SK-N-SH treated with all-trans-retinoic acid at 6 μM for 48 hours (cell line): ENCODE measurements at regions not wholly inside any gene's neighbourhood (a gene's known extent, or its start where the extent isn't known, plus 50 kb on each side); places are given as distances from the start of the nearest gene placed in this dataset.

Experiments
- ATAC-seq: fragments of 200-7000 bp; cut with Tn5 transposase; 3 replicates; pipeline ENCODE4 v1.9.1; 2020; ENCODE audit warnings: mild to moderate bottlenecking, moderate library complexity
- ARNTL ChIP-seq: fragments of 450-650 bp; formaldehyde crosslinking; IDR thresholded peaks from 2 replicates; pipeline ENCODE4 v1.5.0; 2020; ENCODE audit warnings: low read depth, mild to moderate bottlenecking, moderate library complexity, borderline replicate concordance
- BACH2 ChIP-seq: fragments of 250-450 bp; sonication (Bioruptor Pico); IDR thresholded peaks from 2 replicates; pipeline ENCODE4 v1.9.0; 2021; ENCODE audit warnings: mild to moderate bottlenecking, borderline replicate concordance
- CSDC2 ChIP-seq: fragments of 250-450 bp; sonication (Bioruptor Pico); IDR thresholded peaks from 2 replicates; pipeline ENCODE4 v1.5.0; 2020; ENCODE audit warnings: mild to moderate bottlenecking, moderate library complexity
- GLIS3 ChIP-seq: fragments of 250-450 bp; sonication (Bioruptor Pico); IDR thresholded peaks from 2 replicates; pipeline ENCODE4 v1.5.0; 2020; ENCODE audit warnings: mild to moderate bottlenecking, moderate library complexity
- ISL1 ChIP-seq: fragments of 250-450 bp; sonication (Bioruptor Pico); IDR thresholded peaks from 2 replicates; pipeline ENCODE4 v2.1.2; 2022; ENCODE audit warnings: mild to moderate bottlenecking, moderate library complexity
- PPARA ChIP-seq: fragments of 250-450 bp; sonication (Bioruptor Pico); IDR thresholded peaks from 2 replicates; pipeline ENCODE4 v1.5.0; 2020; ENCODE audit warnings: mild to moderate bottlenecking, borderline replicate concordance
- RARB ChIP-seq: fragments of 250-450 bp; sonication (Bioruptor Pico); IDR thresholded peaks from 2 replicates; pipeline ENCODE4 v1.8.0; 2021; ENCODE audit warnings: mild to moderate bottlenecking, moderate library complexity
- SNAI2 ChIP-seq: fragments of 250-450 bp; sonication (Bioruptor Pico); IDR thresholded peaks from 2 replicates; pipeline ENCODE4 v1.5.0; 2020; ENCODE audit warnings: mild to moderate bottlenecking, moderate library complexity
- TCF4 ChIP-seq: fragments of 250-450 bp; sonication (Bioruptor Pico); IDR thresholded peaks from 2 replicates; pipeline ENCODE4 v1.8.0; 2021; ENCODE audit warnings: mild to moderate bottlenecking, moderate library complexity, borderline replicate concordance
- TSHZ2 ChIP-seq: fragments of 250-450 bp; sonication (Bioruptor Pico); IDR thresholded peaks from 2 replicates; pipeline ENCODE4 v1.5.0; 2020; ENCODE audit warnings: mild to moderate bottlenecking, moderate library complexity
- ZFP3 ChIP-seq: fragments of 250-450 bp; sonication (Bioruptor Pico); IDR thresholded peaks from 2 replicates; pipeline ENCODE4 v1.5.0; 2020; ENCODE audit warnings: mild to moderate bottlenecking, moderate library complexity
- ZNF565 ChIP-seq: fragments of 450-650 bp; formaldehyde crosslinking; conservative IDR thresholded peaks from 2 replicates; pipeline ENCODE4 v1.5.0; 2020; ENCODE audit warnings: low read depth, mild to moderate bottlenecking, moderate library complexity
- ZNF70 ChIP-seq: fragments of 450-650 bp; formaldehyde crosslinking; IDR thresholded peaks from 2 replicates; pipeline ENCODE4 v1.5.0; 2020; ENCODE audit warnings: mild to moderate bottlenecking, moderate library complexity
- ZNF8 ChIP-seq: fragments of 450-650 bp; formaldehyde crosslinking; IDR thresholded peaks from 2 replicates; pipeline ENCODE4 v1.5.0; 2020; ENCODE audit warnings: mild to moderate bottlenecking, moderate library complexity
- TF ChIP-seq, protein P1 (sequence below): fragments of 250-450 bp; sonication (Bioruptor Pico); IDR thresholded peaks from 2 replicates; pipeline ENCODE4 v1.8.0; 2020; ENCODE audit warnings: mild to moderate bottlenecking, moderate library complexity, borderline replicate concordance
- TF ChIP-seq, protein P2 (sequence below): fragments of 250-450 bp; sonication (Bioruptor Pico); IDR thresholded peaks from 2 replicates; pipeline ENCODE4 v1.5.1; 2021; ENCODE audit warnings: mild to moderate bottlenecking, moderate library complexity
- TF ChIP-seq, protein P3 (sequence below): fragments of 250-450 bp; sonication (Bioruptor Pico); IDR thresholded peaks from 2 replicates; pipeline ENCODE4 v1.8.0; 2021; ENCODE audit warnings: low read depth, mild to moderate bottlenecking, moderate library complexity, borderline replicate concordance

GRCh38 chr21:28357743-28358142 is 634.9 kb downstream of the LTN1 start:
- ATAC-seq: no peak
- TF ChIP-seq, protein P1, sequence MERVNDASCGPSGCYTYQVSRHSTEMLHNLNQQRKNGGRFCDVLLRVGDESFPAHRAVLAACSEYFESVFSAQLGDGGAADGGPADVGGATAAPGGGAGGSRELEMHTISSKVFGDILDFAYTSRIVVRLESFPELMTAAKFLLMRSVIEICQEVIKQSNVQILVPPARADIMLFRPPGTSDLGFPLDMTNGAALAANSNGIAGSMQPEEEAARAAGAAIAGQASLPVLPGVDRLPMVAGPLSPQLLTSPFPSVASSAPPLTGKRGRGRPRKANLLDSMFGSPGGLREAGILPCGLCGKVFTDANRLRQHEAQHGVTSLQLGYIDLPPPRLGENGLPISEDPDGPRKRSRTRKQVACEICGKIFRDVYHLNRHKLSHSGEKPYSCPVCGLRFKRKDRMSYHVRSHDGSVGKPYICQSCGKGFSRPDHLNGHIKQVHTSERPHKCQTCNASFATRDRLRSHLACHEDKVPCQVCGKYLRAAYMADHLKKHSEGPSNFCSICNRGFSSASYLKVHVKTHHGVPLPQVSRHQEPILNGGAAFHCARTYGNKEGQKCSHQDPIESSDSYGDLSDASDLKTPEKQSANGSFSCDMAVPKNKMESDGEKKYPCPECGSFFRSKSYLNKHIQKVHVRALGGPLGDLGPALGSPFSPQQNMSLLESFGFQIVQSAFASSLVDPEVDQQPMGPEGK (CRISPR knock-in tag): no peak
- TF ChIP-seq ISL1 (CRISPR knock-in tag) (no peak), SNAI2 (CRISPR knock-in tag) (no peak), RARB (CRISPR knock-in tag) (no peak), BACH2 (CRISPR knock-in tag) (no peak), ARNTL (no peak), TSHZ2 (CRISPR knock-in tag) (no peak), ZFP3 (CRISPR knock-in tag) (no peak), CSDC2 (CRISPR knock-in tag) (no peak), ZNF70 (CRISPR knock-in tag) (no peak), GLIS3 (CRISPR knock-in tag) (no peak)
- TF ChIP-seq, protein P2, sequence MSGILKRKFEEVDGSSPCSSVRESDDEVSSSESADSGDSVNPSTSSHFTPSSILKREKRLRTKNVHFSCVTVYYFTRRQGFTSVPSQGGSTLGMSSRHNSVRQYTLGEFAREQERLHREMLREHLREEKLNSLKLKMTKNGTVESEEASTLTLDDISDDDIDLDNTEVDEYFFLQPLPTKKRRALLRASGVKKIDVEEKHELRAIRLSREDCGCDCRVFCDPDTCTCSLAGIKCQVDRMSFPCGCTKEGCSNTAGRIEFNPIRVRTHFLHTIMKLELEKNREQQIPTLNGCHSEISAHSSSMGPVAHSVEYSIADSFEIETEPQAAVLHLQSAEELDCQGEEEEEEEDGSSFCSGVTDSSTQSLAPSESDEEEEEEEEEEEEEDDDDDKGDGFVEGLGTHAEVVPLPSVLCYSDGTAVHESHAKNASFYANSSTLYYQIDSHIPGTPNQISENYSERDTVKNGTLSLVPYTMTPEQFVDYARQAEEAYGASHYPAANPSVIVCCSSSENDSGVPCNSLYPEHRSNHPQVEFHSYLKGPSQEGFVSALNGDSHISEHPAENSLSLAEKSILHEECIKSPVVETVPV (CRISPR knock-in tag): no peak

- no peak for TF ChIP-seq GLIS3 (CRISPR knock-in tag)
- no peak for TF ChIP-seq TCF4 (CRISPR knock-in tag)
- no peak for TF ChIP-seq PPARA (CRISPR knock-in tag)
- TF ChIP-seq ARNTL: no peak
- TF ChIP-seq ZNF8 (CRISPR knock-in tag): no peak
- no peak for TF ChIP-seq ZNF565 (CRISPR knock-in tag)
- TF ChIP-seq, protein P3, sequence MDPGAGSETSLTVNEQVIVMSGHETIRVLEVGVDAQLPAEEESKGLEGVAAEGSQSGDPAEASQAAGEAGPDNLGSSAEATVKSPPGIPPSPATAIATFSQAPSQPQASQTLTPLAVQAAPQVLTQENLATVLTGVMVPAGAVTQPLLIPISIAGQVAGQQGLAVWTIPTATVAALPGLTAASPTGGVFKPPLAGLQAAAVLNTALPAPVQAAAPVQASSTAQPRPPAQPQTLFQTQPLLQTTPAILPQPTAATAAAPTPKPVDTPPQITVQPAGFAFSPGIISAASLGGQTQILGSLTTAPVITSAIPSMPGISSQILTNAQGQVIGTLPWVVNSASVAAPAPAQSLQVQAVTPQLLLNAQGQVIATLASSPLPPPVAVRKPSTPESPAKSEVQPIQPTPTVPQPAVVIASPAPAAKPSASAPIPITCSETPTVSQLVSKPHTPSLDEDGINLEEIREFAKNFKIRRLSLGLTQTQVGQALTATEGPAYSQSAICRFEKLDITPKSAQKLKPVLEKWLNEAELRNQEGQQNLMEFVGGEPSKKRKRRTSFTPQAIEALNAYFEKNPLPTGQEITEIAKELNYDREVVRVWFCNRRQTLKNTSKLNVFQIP (CRISPR knock-in tag): no peak
- TF ChIP-seq TSHZ2 (CRISPR knock-in tag): no peak
- TF ChIP-seq BACH2 (CRISPR knock-in tag): no peak
- no peak for TF ChIP-seq ISL1 (CRISPR knock-in tag)
- TF ChIP-seq ZFP3 (CRISPR knock-in tag): no peak
- ATAC-seq: no peak
Measured at GRCh38 chr21:28356422-28356821, 636.3 kb downstream of the LTN1 start.

DNA sequence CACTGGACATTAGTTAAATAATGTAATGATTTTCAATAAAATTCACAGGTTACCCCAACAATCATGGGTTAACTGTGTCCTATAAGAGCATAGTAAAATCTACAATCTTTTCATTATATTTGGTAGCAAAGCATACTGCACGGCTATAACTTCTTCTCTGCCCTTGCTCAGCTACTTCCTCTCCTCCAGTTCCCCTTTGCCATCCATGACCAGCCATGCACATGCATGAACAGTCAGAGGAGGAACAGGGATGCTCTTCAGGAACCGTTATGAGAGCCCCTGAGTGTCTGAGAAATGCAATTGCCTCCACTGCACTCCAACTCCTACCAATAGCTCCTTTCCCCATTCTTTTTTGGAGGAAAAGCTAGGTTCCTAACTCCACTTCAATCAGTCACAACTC is 646.7 kb downstream of the LTN1 start:
- no peak for TF ChIP-seq TSHZ2 (CRISPR knock-in tag)
- no peak for TF ChIP-seq SNAI2 (CRISPR knock-in tag)
- TF ChIP-seq, protein P3 (CRISPR knock-in tag): no peak
- no peak for ATAC-seq
